ENCODE measurements at regions not wholly inside any gene's neighbourhood (a gene's known extent, or its start where the extent isn't known, plus 50 kb on each side); places are given as distances from the start of the nearest gene placed in this dataset.

- no peak for DNase-seq
Observed at GRCh38 chr4:152110780-152111179, 350.0 kb upstream of the GATB start.

GRCh38 chr4:152109531-152110509 lies 349.0 kb upstream of the GATB start:
- peak in 1 of 14 donors; percentile 90 for DNase-seq

GRCh38 chr4:152107736-152108500 lies 347.1 kb upstream of the GATB start:
- DNase-seq = peak in 1 of 14 donors; percentile 37

GRCh38 chr4:152106781-152107321 lies 346.0 kb upstream of the GATB start:
- DNase-seq = peak in 1 of 14 donors; percentile 65

GRCh38 chr4:152106113-152106763 lies 345.4 kb upstream of the GATB start:
- DNase-seq = peak in 2 of 14 donors; percentile 18 to 24

GRCh38 chr4:152104901-152105357 lies 344.1 kb upstream of the GATB start:
- no peak for DNase-seq

GRCh38 chr4:152104356-152104755 lies 343.5 kb upstream of the GATB start:
- no peak for DNase-seq

- no peak for DNase-seq
Observed at GRCh38 chr4:152103181-152103901, 342.5 kb upstream of the GATB start.

GRCh38 chr4:152102436-152103000 lies 341.7 kb upstream of the GATB start:
- peak in 1 of 14 donors; percentile 78 for DNase-seq

GRCh38 chr4:152101556-152102435 lies 341.0 kb upstream of the GATB start:
- peak in 2 of 14 donors; percentile 8 to 38 for DNase-seq

GRCh38 chr4:152100379-152101201 lies 339.8 kb upstream of the GATB start:
- DNase-seq = peak in 3 of 14 donors; percentile 30 to 54 (median 48)

- no peak for DNase-seq
Observed at GRCh38 chr4:152099981-152100378, 339.2 kb upstream of the GATB start.

- DNase-seq = no peak
Observed at GRCh38 chr4:152099555-152099954, 338.7 kb upstream of the GATB start.

- DNase-seq = no peak
Observed at GRCh38 chr4:152099061-152099425, 338.2 kb upstream of the GATB start.

- DNase-seq = no peak
Observed at GRCh38 chr4:152098365-152099060, 337.7 kb upstream of the GATB start.

GRCh38 chr4:152097371-152097770 lies 336.6 kb upstream of the GATB start:
- DNase-seq = no peak

- DNase-seq = no peak
Observed at GRCh38 chr4:152095701-152096070, 334.9 kb upstream of the GATB start.

- DNase-seq = no peak
Observed at GRCh38 chr4:152094970-152095700, 334.3 kb upstream of the GATB start.
